GM19328 (cell line): ENCODE measurements at regions not wholly inside any gene's neighbourhood (a gene's known extent, or its start where the extent isn't known, plus 50 kb on each side); places are given as distances from the start of the nearest gene placed in this dataset.
A peak's percentile ranks its signal among the peaks of the same experiment; 100 is the strongest.

Experiments
- ATAC-seq: cut with Tn5 transposase; IDR thresholded peaks from one replicate; pipeline ENCODE4 v1.9.1; 2021; ENCODE audit warnings: mild to moderate bottlenecking, moderate library complexity; ENCODE audit not compliant: unreplicated experiment

- ATAC-seq: no peak
These were observed 136.8 kb downstream of the C5orf15 start for GRCh38 chr5:133831491-133832224.

- no peak for ATAC-seq
These were observed 137.5 kb downstream of the C5orf15 start for GRCh38 chr5:133830911-133831310.

- ATAC-seq: no peak
These were observed 138.1 kb downstream of the C5orf15 start for GRCh38 chr5:133830281-133830680.

GRCh38 chr5:133829786-133830185 lies 138.6 kb downstream of the C5orf15 start:
- no peak for ATAC-seq

GRCh38 chr5:133828722-133829121 lies 139.7 kb downstream of the C5orf15 start:
- no peak for ATAC-seq

GRCh38 chr5:133827830-133828229 lies 140.6 kb downstream of the C5orf15 start:
- no peak for ATAC-seq

GRCh38 chr5:133827011-133827410 lies 141.4 kb downstream of the C5orf15 start:
- no peak for ATAC-seq

GRCh38 chr5:133825631-133826289 lies 142.7 kb downstream of the C5orf15 start:
- ATAC-seq: no peak

GRCh38 chr5:133824661-133825254 lies 143.7 kb downstream of the C5orf15 start:
- peak; percentile 70 for ATAC-seq

GRCh38 chr5:133821889-133822288 lies 146.5 kb downstream of the C5orf15 start:
- no peak for ATAC-seq

- no peak for ATAC-seq
These were observed 147.1 kb downstream of the C5orf15 start for GRCh38 chr5:133821311-133821741.

GRCh38 chr5:133820507-133820906 lies 147.9 kb downstream of the C5orf15 start:
- ATAC-seq: no peak

- no peak for ATAC-seq
These were observed 148.4 kb downstream of the C5orf15 start for GRCh38 chr5:133819977-133820471.

GRCh38 chr5:133818869-133819600 lies 149.4 kb downstream of the C5orf15 start:
- no peak for ATAC-seq

- ATAC-seq: no peak
These were observed 150.4 kb downstream of the C5orf15 start for GRCh38 chr5:133818031-133818431.

GRCh38 chr5:133817456-133817855 lies 151.0 kb downstream of the C5orf15 start:
- no peak for ATAC-seq

- no peak for ATAC-seq
These were observed 151.6 kb downstream of the C5orf15 start for GRCh38 chr5:133816791-133817190.

GRCh38 chr5:133814152-133814551 lies 154.3 kb downstream of the C5orf15 start:
- ATAC-seq: no peak

GRCh38 chr5:133811168-133811567 lies 157.3 kb downstream of the C5orf15 start:
- ATAC-seq: no peak

GRCh38 chr5:133809801-133810200 lies 158.6 kb downstream of the C5orf15 start:
- ATAC-seq: no peak

GRCh38 chr5:133807348-133807747 lies 161.1 kb downstream of the C5orf15 start:
- ATAC-seq: no peak
